Retinal pigment epithelial cell (primary cell): ENCODE measurements at regions not wholly inside any gene's neighbourhood (a gene's known extent, or its start where the extent isn't known, plus 50 kb on each side); places are given as distances from the start of the nearest gene placed in this dataset.

Experiments
- DNase-seq: peaks from one replicate; pipeline ENCODE4 v3.0.0-alpha.2; 2010; ENCODE audit warnings: low read depth
- H3K4me3 ChIP-seq: 2 replicates; pipeline ENCODE4 v1.5.1; 2011; ENCODE audit warnings: mild to moderate bottlenecking, low read length, control low read depth, moderate library complexity
- CTCF ChIP-seq: conservative IDR thresholded peaks from 2 replicates; pipeline ENCODE4 v1.5.1; 2011; ENCODE audit warnings: low read depth, low read length, control low read depth, inconsistent platforms

GRCh38 chr10:10850214-10850613 lies 167.5 kb upstream of the CELF2 start:
- TF ChIP-seq CTCF, result no peak

GRCh38 chr10:10852464-10852863 lies 165.2 kb upstream of the CELF2 start:
- no peak for DNase-seq
- H3K4me3 ChIP-seq, result no peak overlapping the region
- TF ChIP-seq CTCF, result no peak

More at GRCh38 chr10:10850214-10850613, 167.5 kb upstream of the CELF2 start:
- H3K4me3 ChIP-seq, result no peak overlapping the region
- DNase-seq, result no peak

GRCh38 chr10:10853954-10854353 lies 163.7 kb upstream of the CELF2 start:
- TF ChIP-seq CTCF, result no peak
- DNase-seq, result no peak
- H3K4me3 ChIP-seq, result no peak overlapping the region

- H3K4me3 ChIP-seq, result no peak overlapping the region
- no peak for TF ChIP-seq CTCF
- DNase-seq, result no peak
These were observed 162.9 kb upstream of the CELF2 start for GRCh38 chr10:10854725-10855124.

GRCh38 chr10:10855151-10855581 lies 162.5 kb upstream of the CELF2 start:
- DNase-seq, result no peak
- no peak overlapping the region for H3K4me3 ChIP-seq
- no peak for TF ChIP-seq CTCF

GRCh38 chr10:10860455-10860976 lies 157.2 kb upstream of the CELF2 start:
- DNase-seq, result no peak
- TF ChIP-seq CTCF, result no peak
- H3K4me3 ChIP-seq, result no peak overlapping the region

GRCh38 chr10:10865303-10865702 lies 152.4 kb upstream of the CELF2 start:
- no peak for TF ChIP-seq CTCF
- H3K4me3 ChIP-seq, result no peak overlapping the region
- no peak for DNase-seq
